GDM1 (cell line): ENCODE measurements at regions not wholly inside any gene's neighbourhood (a gene's known extent, or its start where the extent isn't known, plus 50 kb on each side); places are given as distances from the start of the nearest gene placed in this dataset.

ENCODE experiments used
- DNase-seq: peaks from one replicate; lab custom pipeline; 2025; lab: John Stamatoyannopoulos, UW

DNA sequence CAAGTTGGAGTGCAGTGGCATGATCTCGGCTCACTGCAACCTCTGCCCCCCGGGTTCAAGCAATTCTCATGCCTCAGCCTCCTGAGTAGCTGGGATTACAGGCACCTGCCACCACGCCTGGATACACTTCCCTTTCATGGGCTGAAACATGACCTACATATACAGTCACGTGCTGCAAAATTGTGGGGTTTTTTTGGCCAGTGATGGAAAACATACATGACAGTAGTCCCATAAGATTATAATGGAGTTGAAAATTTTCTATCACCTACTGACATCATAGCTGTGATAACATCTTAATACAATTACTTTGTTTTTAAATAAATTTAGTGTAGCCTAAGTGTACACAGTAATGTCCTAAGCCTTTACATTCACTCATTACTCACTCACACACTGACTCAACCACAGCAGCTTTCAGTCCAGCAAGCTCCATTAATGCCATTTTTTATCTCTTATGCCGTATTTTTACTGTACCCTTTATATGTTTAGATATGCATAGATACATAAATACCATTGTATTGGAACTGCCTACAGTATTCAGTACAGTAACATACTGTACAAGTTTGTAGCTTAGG, 79.9 kb upstream of the TMEM196 start:
- no peak for DNase-seq

DNA sequence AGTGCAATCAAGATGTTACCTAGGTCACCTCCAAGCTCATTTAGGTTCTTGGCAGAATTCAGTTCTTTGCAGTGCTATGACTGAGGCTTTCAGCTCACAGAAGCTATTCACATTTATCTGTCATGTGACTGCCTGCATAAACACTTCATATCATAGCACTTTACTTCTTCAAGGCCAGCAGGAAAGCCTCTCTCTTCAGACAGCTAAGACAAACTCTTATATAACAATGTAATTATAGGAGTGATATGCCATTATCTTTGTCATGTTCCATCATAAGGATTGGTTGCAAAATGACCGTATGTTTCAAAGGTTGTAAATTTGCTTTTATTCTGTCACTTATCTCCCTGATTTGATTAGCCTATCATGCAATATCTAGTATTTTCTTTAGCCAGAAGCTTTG, 78.8 kb upstream of the TMEM196 start:
- no peak for DNase-seq

DNA sequence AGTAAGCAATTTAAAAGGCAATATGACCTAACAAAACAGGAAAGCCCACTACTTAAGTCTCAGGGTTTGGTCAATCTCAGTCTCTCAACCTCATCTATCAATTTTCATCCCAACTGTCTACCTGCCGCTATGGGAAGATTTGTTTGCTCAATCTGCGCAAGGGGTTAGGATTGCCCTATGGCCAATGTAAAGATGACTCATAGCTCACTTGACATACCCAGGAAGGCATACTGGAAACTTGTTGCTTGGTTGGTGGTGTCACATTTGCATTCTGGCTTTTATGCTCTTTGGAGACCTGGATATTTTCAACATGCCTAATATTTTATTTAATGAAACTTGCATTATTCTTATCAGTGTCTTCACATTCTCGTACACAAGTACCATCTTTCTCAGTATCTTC, 78.1 kb upstream of the TMEM196 start:
- DNase-seq: no peak

DNA sequence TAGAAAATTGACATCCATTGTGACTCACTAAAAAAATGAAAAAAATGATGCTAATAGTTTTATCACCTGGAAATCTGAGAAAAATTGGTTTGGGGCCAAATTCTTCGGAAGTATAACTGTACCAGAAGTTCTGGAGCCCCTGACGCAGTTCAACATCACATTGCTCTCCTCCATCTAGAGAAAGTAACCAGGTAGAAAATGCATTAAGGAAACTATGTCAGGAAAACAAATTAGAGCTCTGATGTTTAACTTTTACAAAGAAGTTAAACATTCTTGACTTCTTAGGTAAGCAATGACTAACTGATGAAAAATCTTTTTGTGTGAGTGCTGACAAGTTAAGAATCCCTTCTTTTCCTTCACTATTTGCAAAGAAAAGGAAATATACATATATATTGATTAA, 61.1 kb upstream of the TMEM196 start:
- no peak for DNase-seq

DNA sequence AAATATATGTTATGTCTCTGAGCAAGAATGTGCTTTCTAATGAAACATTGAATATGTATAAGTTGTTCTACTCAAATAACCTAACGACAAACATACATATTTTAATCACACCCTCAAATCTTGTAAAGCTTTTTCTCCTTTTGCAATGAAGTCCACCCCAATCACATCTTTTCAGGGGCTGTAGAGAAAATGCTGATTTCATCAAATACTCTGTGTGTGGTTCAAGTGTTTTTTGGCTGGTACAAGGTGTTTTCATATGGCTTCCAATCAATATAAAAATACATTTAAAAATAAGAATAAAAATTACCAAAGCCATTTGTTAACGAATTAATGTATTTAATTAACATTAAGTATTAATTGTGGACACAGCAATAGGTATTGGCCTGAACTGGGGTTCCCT, 57.2 kb upstream of the TMEM196 start:
- DNase-seq: no peak
